Activated CD4-positive, alpha-beta memory T cell treated with anti-CD3 and anti-CD28 coated beads, Interleukin-2, amount 10 ng/mL, durations not matched to agents 7 days and 5 days (primary cell): ENCODE measurements at regions not wholly inside any gene's neighbourhood (a gene's known extent, or its start where the extent isn't known, plus 50 kb on each side); places are given as distances from the start of the nearest gene placed in this dataset.

Experiments
- CTCF ChIA-PET: fragments of 350-600 bp; sonication (Branson Sonifier 250); formaldehyde crosslinking; loops from one replicate; lab custom pipeline; 2021; ENCODE audit warnings: antibody characterized with exemption, inconsistent platforms; lab: Charles Lee
- POLR2A ChIA-PET: fragments of 350-600 bp; sonication (Branson Sonifier 250); formaldehyde crosslinking; loops from one replicate; lab custom pipeline; 2021; ENCODE audit warnings: antibody characterized with exemption; lab: Charles Lee
- DNase-seq: peaks from one replicate; pipeline ENCODE4 v3.0.0-alpha.2; 2020
- H3K27ac Mint-ChIP-seq: one replicate; pipeline ENCODE4 v1.8.0; 2021; ENCODE audit warnings: mild to moderate bottlenecking, mixed read lengths
- H3K27me3 Mint-ChIP-seq: one replicate; pipeline ENCODE4 v1.8.0; 2021; ENCODE audit warnings: mixed read lengths
- H3K36me3 Mint-ChIP-seq: one replicate; pipeline ENCODE4 v1.8.0; 2021; ENCODE audit warnings: low read depth, mixed read lengths
- H3K4me1 Mint-ChIP-seq: one replicate; pipeline ENCODE4 v1.8.0; 2021; ENCODE audit warnings: mixed read lengths
- H3K4me3 Mint-ChIP-seq: one replicate; pipeline ENCODE4 v1.8.0; 2021; ENCODE audit warnings: mild to moderate bottlenecking, mixed read lengths
- H3K9me3 Mint-ChIP-seq: one replicate; pipeline ENCODE4 v1.8.0; 2021; ENCODE audit warnings: mixed read lengths

GRCh38 chr4:12957108-12957507 lies 527.0 kb downstream of the RAB28 start:
- no peak overlapping the region for H3K27ac Mint-ChIP-seq
- no peaks in the 10 kb centered on the region for H3K27me3 Mint-ChIP-seq
- CTCF ChIA-PET, result no interaction called here
- H3K9me3 Mint-ChIP-seq, result no peaks in the 10 kb centered on the region
- POLR2A ChIA-PET, result no interaction called here
- no peak overlapping the region for H3K4me3 Mint-ChIP-seq
- no peaks in the 10 kb centered on the region for H3K4me1 Mint-ChIP-seq
- no peaks in the 10 kb centered on the region for H3K36me3 Mint-ChIP-seq
- DNase-seq, result no peak

- Mint-ChIP-seq H3K4me3 (no peak overlapping the region), H3K36me3 (no peaks in the 10 kb centered on the region), H3K27ac (no peak overlapping the region), H3K4me1 (no peaks in the 10 kb centered on the region), H3K9me3 (no peaks in the 10 kb centered on the region), H3K27me3 (no peaks in the 10 kb centered on the region)
- ChIA-PET CTCF (no interaction called here), POLR2A (no interaction called here)
- DNase-seq, result no peak
These were observed 528.1 kb downstream of the RAB28 start for GRCh38 chr4:12956026-12956425.

- CTCF ChIA-PET, result no interaction called here
- Mint-ChIP-seq H3K4me3 (no peak overlapping the region), H3K9me3 (no peaks in the 10 kb centered on the region), H3K4me1 (no peaks in the 10 kb centered on the region), H3K36me3 (no peaks in the 10 kb centered on the region), H3K27ac (no peak overlapping the region), H3K27me3 (no peaks in the 10 kb centered on the region)
- POLR2A ChIA-PET, result no interaction called here
- DNase-seq, result no peak
These were observed 534.2 kb downstream of the RAB28 start for GRCh38 chr4:12949719-12950490.

- Mint-ChIP-seq H3K4me1 (no peaks in the 10 kb centered on the region), H3K27ac (no peak overlapping the region), H3K4me3 (no peak overlapping the region), H3K27me3 (no peaks in the 10 kb centered on the region), H3K36me3 (no peaks in the 10 kb centered on the region), H3K9me3 (no peaks in the 10 kb centered on the region)
- CTCF ChIA-PET, result no interaction called here
- POLR2A ChIA-PET, result no interaction called here
- no peak for DNase-seq
These were observed 541.1 kb downstream of the RAB28 start for GRCh38 chr4:12943069-12943468.

- Mint-ChIP-seq H3K27me3 (no peaks in the 10 kb centered on the region), H3K4me1 (no peaks in the 10 kb centered on the region), H3K36me3 (no peaks in the 10 kb centered on the region), H3K27ac (no peak overlapping the region), H3K9me3 (no peaks in the 10 kb centered on the region), H3K4me3 (no peak overlapping the region)
- POLR2A ChIA-PET, result no interaction called here
- DNase-seq, result no peak
- CTCF ChIA-PET, result no interaction called here
These were observed 550.3 kb downstream of the RAB28 start for GRCh38 chr4:12933760-12934221.

GRCh38 chr4:12932203-12932788 lies 551.8 kb downstream of the RAB28 start:
- ChIA-PET POLR2A (no interaction called here), CTCF (no interaction called here)
- no peak overlapping the region for H3K4me3 Mint-ChIP-seq
- H3K9me3 Mint-ChIP-seq, result no peaks in the 10 kb centered on the region
- H3K27ac Mint-ChIP-seq, result no peak overlapping the region
- no peak for DNase-seq
- no peaks in the 10 kb centered on the region for H3K36me3 Mint-ChIP-seq
- no peaks in the 10 kb centered on the region for H3K4me1 Mint-ChIP-seq
- no peaks in the 10 kb centered on the region for H3K27me3 Mint-ChIP-seq

- ChIA-PET POLR2A (no interaction called here), CTCF (no interaction called here)
- DNase-seq, result no peak
- Mint-ChIP-seq H3K36me3 (no peaks in the 10 kb centered on the region), H3K27ac (no peak overlapping the region), H3K4me3 (no peak overlapping the region), H3K4me1 (no peaks in the 10 kb centered on the region), H3K27me3 (no peaks in the 10 kb centered on the region), H3K9me3 (no peaks in the 10 kb centered on the region)
These were observed 554.4 kb downstream of the RAB28 start for GRCh38 chr4:12929784-12930183.

- Mint-ChIP-seq H3K9me3 (no peaks in the 10 kb centered on the region), H3K4me1 (no peaks in the 10 kb centered on the region), H3K27ac (no peak overlapping the region), H3K27me3 (no peaks in the 10 kb centered on the region), H3K4me3 (no peak overlapping the region), H3K36me3 (no peaks in the 10 kb centered on the region)
- ChIA-PET POLR2A (no interaction called here), CTCF (no interaction called here)
- DNase-seq, result no peak
These were observed 555.4 kb downstream of the RAB28 start for GRCh38 chr4:12928751-12929150.

GRCh38 chr4:12926189-12927066 lies 557.7 kb downstream of the RAB28 start:
- no peak for DNase-seq
- ChIA-PET POLR2A (no interaction called here), CTCF (no interaction called here)
- H3K4me1 Mint-ChIP-seq, result no peaks in the 10 kb centered on the region
- no peak overlapping the region for H3K4me3 Mint-ChIP-seq
- no peak overlapping the region for H3K27ac Mint-ChIP-seq
- no peaks in the 10 kb centered on the region for H3K36me3 Mint-ChIP-seq
- no peaks in the 10 kb centered on the region for H3K9me3 Mint-ChIP-seq
- H3K27me3 Mint-ChIP-seq, result no peaks in the 10 kb centered on the region

GRCh38 chr4:12924728-12925320 lies 559.3 kb downstream of the RAB28 start:
- Mint-ChIP-seq H3K27me3 (no peaks in the 10 kb centered on the region), H3K27ac (no peak overlapping the region), H3K36me3 (no peaks in the 10 kb centered on the region), H3K9me3 (no peaks in the 10 kb centered on the region), H3K4me1 (no peaks in the 10 kb centered on the region), H3K4me3 (no peak overlapping the region)
- DNase-seq, result no peak
- POLR2A ChIA-PET, result no interaction called here
- CTCF ChIA-PET, result no interaction called here

GRCh38 chr4:12924253-12924652 lies 559.9 kb downstream of the RAB28 start:
- Mint-ChIP-seq H3K4me3 (no peak overlapping the region), H3K9me3 (no peaks in the 10 kb centered on the region), H3K27ac (no peak overlapping the region), H3K4me1 (no peaks in the 10 kb centered on the region), H3K36me3 (no peaks in the 10 kb centered on the region), H3K27me3 (no peaks in the 10 kb centered on the region)
- DNase-seq, result no peak
- CTCF ChIA-PET, result no interaction called here
- POLR2A ChIA-PET, result no interaction called here

GRCh38 chr4:12912896-12913418 lies 571.2 kb downstream of the RAB28 start:
- Mint-ChIP-seq H3K36me3 (no peaks in the 10 kb centered on the region), H3K27ac (no peak overlapping the region), H3K27me3 (no peaks in the 10 kb centered on the region), H3K9me3 (peaks cover 11% of the 10 kb centered on the region), H3K4me1 (no peaks in the 10 kb centered on the region), H3K4me3 (no peak overlapping the region)
- no peak for DNase-seq
- ChIA-PET CTCF (no interaction called here), POLR2A (no interaction called here)
